WERI-Rb-1 (cell line): ENCODE measurements at regions not wholly inside any gene's neighbourhood (a gene's known extent, or its start where the extent isn't known, plus 50 kb on each side); places are given as distances from the start of the nearest gene placed in this dataset.

Source experiments
- DNase-seq: peaks from one replicate; pipeline ENCODE4 v3.0.0-alpha.2; 2020
- H3K27ac ChIP-seq: fragments of 250-450 bp; sonication (Bioruptor Pico); 2 replicates; pipeline ENCODE4 v1.5.1; 2020; ENCODE audit warnings: mild to moderate bottlenecking, moderate library complexity
- H3K27me3 ChIP-seq: fragments of 250-450 bp; sonication (Bioruptor Pico); 2 replicates; pipeline ENCODE4 v1.5.1; 2021; ENCODE audit warnings: mild to moderate bottlenecking, low read depth, moderate library complexity; ENCODE audit not compliant: insufficient read depth, severe bottlenecking
- H3K36me3 ChIP-seq: fragments of 250-450 bp; sonication (Bioruptor Pico); 2 replicates; pipeline ENCODE4 v1.5.1; 2020; ENCODE audit warnings: mild to moderate bottlenecking, moderate library complexity
- H3K4me3 ChIP-seq: 2 replicates; pipeline ENCODE4 v1.5.1; 2011; ENCODE audit warnings: low read depth, mild to moderate bottlenecking, control low read depth, low read length
- H3K9me3 ChIP-seq: fragments of 250-450 bp; sonication (Bioruptor Pico); 2 replicates; pipeline ENCODE4 v1.5.1; 2021; ENCODE audit warnings: mild to moderate bottlenecking, moderate library complexity; ENCODE audit not compliant: severe bottlenecking
- CTCF ChIP-seq: IDR thresholded peaks from 2 replicates; pipeline ENCODE4 v1.5.1; 2011; ENCODE audit warnings: low read depth, mild to moderate bottlenecking, control low read depth, inconsistent platforms, low read length

GRCh38 chr9:91067306-91067860 lies 265.8 kb downstream of the SYK start:
- no peak for DNase-seq
- no peaks in the 10 kb centered on the region for H3K36me3 ChIP-seq
- H3K27me3 ChIP-seq, result no peaks in the 10 kb centered on the region
- no peak overlapping the region for H3K4me3 ChIP-seq
- H3K27ac ChIP-seq, result no peak overlapping the region
- no peaks in the 10 kb centered on the region for H3K9me3 ChIP-seq
- no peak for TF ChIP-seq CTCF

GRCh38 chr9:91071184-91071990 lies 269.8 kb downstream of the SYK start:
- H3K9me3 ChIP-seq, result no peaks in the 10 kb centered on the region
- no peak for DNase-seq
- H3K27ac ChIP-seq, result no peak overlapping the region
- no peaks in the 10 kb centered on the region for H3K27me3 ChIP-seq
- no peak overlapping the region for H3K4me3 ChIP-seq
- TF ChIP-seq CTCF, result no peak
- H3K36me3 ChIP-seq, result no peaks in the 10 kb centered on the region

GRCh38 chr9:91073049-91073810 lies 271.6 kb downstream of the SYK start:
- no peak for TF ChIP-seq CTCF
- Histone ChIP-seq H3K27me3 (no peaks in the 10 kb centered on the region), H3K36me3 (no peaks in the 10 kb centered on the region), H3K4me3 (no peak overlapping the region), H3K27ac (no peak overlapping the region), H3K9me3 (no peaks in the 10 kb centered on the region)
- no peak for DNase-seq

GRCh38 chr9:91073811-91074771 lies 272.5 kb downstream of the SYK start:
- no peak for DNase-seq
- no peaks in the 10 kb centered on the region for H3K36me3 ChIP-seq
- H3K4me3 ChIP-seq, result no peak overlapping the region
- no peak for TF ChIP-seq CTCF
- no peaks in the 10 kb centered on the region for H3K9me3 ChIP-seq
- H3K27ac ChIP-seq, result no peak overlapping the region
- no peaks in the 10 kb centered on the region for H3K27me3 ChIP-seq

GRCh38 chr9:91074866-91075265 lies 273.2 kb downstream of the SYK start:
- Histone ChIP-seq H3K4me3 (no peak overlapping the region), H3K9me3 (no peaks in the 10 kb centered on the region), H3K36me3 (no peaks in the 10 kb centered on the region), H3K27me3 (no peaks in the 10 kb centered on the region), H3K27ac (no peak overlapping the region)
- no peak for TF ChIP-seq CTCF
- DNase-seq, result no peak
